ENCODE measurements at regions not wholly inside any gene's neighbourhood (a gene's known extent, or its start where the extent isn't known, plus 50 kb on each side); places are given as distances from the start of the nearest gene placed in this dataset.

DNA sequence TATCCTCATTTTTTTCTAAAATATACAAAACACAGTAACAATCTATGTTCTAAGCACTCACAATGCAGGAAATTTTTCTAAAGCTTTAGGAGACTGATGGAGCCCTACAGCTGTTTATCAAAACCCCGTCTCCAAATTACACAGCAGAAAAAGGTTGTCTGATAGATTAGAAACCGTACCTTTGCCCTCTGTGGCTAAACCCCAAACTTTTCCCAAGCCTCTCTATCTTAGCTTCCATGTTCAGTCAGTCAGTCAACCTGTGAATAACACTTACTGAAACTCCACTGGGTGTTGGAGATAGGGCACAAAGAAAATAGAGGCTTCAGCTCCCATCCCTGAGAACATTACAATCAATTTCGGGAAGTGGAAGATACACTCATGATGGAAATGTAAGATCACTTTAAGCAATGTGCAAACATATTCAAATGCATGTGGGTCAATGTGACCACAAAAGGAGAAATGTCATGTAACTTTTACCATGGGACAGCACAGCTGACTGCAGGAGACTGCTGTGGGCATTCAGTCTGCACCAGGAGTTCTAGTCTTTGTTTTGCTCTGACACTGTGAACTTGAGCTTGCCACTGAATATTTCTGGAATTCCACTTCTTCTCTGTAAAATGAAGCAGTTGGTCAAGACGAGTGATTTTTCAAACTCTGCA, 279.5 kb upstream of the PIK3R1 start:
- H3K27me3 ChIP-seq (ENCODE audit: insufficient read depth, low read length), result no peaks in the 10 kb centered on the region
- no peak overlapping the region for H2BK5ac ChIP-seq (ENCODE audit: insufficient read length, low read length)
- no peak overlapping the region for H3K14ac ChIP-seq (ENCODE audit: insufficient read depth, low read length)
- H4K8ac ChIP-seq (replicated peaks; ENCODE audit: insufficient read length, low read depth, low read length), result no peak overlapping the region
- H3K4me1 ChIP-seq (ENCODE audit: insufficient read depth, low read length), result no peaks in the 10 kb centered on the region
- no peak overlapping the region for H2AK5ac ChIP-seq (ENCODE audit: insufficient read length, low read length)
- Mint-ChIP-seq H3K27ac (no peak overlapping the region), H3K4me3 (no peak overlapping the region), H3K4me1 (peaks cover 16 to 20% of the 10 kb centered on the region in 2 experiments), H3K36me3 (ENCODE audit: insufficient read depth in 1 of 3, low read depth in 3 of 3) (peaks cover 0 to 8% (median 8%) of the 10 kb centered on the region in 3 experiments; a peak in 4 of 7 replicates), H3K9me3 (peaks cover 4 to 9% of the 10 kb centered on the region in 2 experiments; a peak in 3 of 5 replicates), H3K27me3 (ENCODE audit: low read depth) (no peaks in the 10 kb centered on the region; the same call in 1 of the 2 replicates)
- no peak overlapping the region for H3K4ac ChIP-seq (ENCODE audit: low read depth, low read length)
- no peak overlapping the region for H2BK20ac ChIP-seq (ENCODE audit: low read depth, low read length, poor library complexity, severe bottlenecking)
- H2BK12ac ChIP-seq (ENCODE audit: insufficient read length, low read depth, low read length), result no peak overlapping the region
- H3K23me2 ChIP-seq (ENCODE audit: insufficient read length, low read depth, low read length, poor library complexity, severe bottlenecking), result no peaks in the 10 kb centered on the region
- no peaks in the 10 kb centered on the region for H3K79me2 ChIP-seq (ENCODE audit: insufficient read depth, low read length)
- H3K18ac ChIP-seq (ENCODE audit: insufficient read length, low read depth, low read length), result no peak overlapping the region
- H2BK120ac ChIP-seq (ENCODE audit: low read depth, low read length, poor library complexity, severe bottlenecking), result no peak overlapping the region
- WGBS (ENCODE audit: extremely low coverage, insufficient read length, low lambda C conversion rate), result no CpG with 5 or more reads among the region's 4 CpGs
- H3K9ac ChIP-seq (ENCODE audit: extremely low read depth, insufficient read length, low read length), result no peak overlapping the region
- H3K56ac ChIP-seq (ENCODE audit: insufficient read length, low read depth, low read length), result no peak overlapping the region
- no peak overlapping the region for H3T11ph ChIP-seq (ENCODE audit: low read length)
- H4K91ac ChIP-seq (ENCODE audit: insufficient read length, low read depth, low read length), result no peak overlapping the region
- no peak overlapping the region for H3K4me2 ChIP-seq (ENCODE audit: insufficient read depth, insufficient read length, low read length)
- no peak overlapping the region for H3K27ac ChIP-seq (ENCODE audit: insufficient read length, low read depth, low read length)
- no peak overlapping the region for H3K23ac ChIP-seq (ENCODE audit: insufficient read length, low read depth, low read length)
- H2BK15ac ChIP-seq (ENCODE audit: low read depth, low read length), result no peak overlapping the region
- H4K20me1 ChIP-seq (ENCODE audit: control insufficient read depth, insufficient read depth, insufficient read length), result no peaks in the 10 kb centered on the region
- TF ChIP-seq, protein P1, sequence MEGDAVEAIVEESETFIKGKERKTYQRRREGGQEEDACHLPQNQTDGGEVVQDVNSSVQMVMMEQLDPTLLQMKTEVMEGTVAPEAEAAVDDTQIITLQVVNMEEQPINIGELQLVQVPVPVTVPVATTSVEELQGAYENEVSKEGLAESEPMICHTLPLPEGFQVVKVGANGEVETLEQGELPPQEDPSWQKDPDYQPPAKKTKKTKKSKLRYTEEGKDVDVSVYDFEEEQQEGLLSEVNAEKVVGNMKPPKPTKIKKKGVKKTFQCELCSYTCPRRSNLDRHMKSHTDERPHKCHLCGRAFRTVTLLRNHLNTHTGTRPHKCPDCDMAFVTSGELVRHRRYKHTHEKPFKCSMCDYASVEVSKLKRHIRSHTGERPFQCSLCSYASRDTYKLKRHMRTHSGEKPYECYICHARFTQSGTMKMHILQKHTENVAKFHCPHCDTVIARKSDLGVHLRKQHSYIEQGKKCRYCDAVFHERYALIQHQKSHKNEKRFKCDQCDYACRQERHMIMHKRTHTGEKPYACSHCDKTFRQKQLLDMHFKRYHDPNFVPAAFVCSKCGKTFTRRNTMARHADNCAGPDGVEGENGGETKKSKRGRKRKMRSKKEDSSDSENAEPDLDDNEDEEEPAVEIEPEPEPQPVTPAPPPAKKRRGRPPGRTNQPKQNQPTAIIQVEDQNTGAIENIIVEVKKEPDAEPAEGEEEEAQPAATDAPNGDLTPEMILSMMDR (conservative IDR thresholded peaks at IDR 0.05), result no peak
- no peak overlapping the region for H4K5ac ChIP-seq (ENCODE audit: insufficient read length, low read depth, low read length)
- no peaks in the 10 kb centered on the region for H3K79me1 ChIP-seq (ENCODE audit: insufficient read depth, low read depth, low read length, poor library complexity, severe bottlenecking)
- no peak overlapping the region for H2AFZ ChIP-seq (ENCODE audit: low read length)
- no peaks in the 10 kb centered on the region for H3K9me3 ChIP-seq (ENCODE audit: control insufficient read depth, low read depth, low read length)
- no peak for DNase-seq
